ENCODE measurements at regions not wholly inside any gene's neighbourhood (a gene's known extent, or its start where the extent isn't known, plus 50 kb on each side); places are given as distances from the start of the nearest gene placed in this dataset.

DNA sequence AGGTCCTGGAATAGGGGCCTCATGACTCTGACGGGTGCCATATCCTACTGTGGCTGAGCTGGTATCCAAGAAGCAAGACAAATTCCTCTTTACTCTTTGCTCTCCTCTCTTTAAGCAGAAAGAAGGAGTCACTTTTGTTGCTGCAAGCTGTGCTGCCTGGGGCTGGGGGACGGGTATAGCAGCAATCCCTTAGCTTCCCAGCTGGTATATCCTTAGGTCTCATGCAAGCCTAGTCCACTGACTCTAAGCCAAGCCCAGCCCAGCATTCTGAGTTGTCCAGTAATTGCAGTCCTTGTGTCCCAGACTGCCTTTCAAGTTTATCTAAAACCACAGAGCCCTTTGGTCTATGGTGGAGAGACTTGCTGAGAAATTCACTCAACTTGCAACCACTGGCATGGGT lies 893.0 kb upstream of the PRR20A start:
- TF ChIP-seq, protein P1, sequence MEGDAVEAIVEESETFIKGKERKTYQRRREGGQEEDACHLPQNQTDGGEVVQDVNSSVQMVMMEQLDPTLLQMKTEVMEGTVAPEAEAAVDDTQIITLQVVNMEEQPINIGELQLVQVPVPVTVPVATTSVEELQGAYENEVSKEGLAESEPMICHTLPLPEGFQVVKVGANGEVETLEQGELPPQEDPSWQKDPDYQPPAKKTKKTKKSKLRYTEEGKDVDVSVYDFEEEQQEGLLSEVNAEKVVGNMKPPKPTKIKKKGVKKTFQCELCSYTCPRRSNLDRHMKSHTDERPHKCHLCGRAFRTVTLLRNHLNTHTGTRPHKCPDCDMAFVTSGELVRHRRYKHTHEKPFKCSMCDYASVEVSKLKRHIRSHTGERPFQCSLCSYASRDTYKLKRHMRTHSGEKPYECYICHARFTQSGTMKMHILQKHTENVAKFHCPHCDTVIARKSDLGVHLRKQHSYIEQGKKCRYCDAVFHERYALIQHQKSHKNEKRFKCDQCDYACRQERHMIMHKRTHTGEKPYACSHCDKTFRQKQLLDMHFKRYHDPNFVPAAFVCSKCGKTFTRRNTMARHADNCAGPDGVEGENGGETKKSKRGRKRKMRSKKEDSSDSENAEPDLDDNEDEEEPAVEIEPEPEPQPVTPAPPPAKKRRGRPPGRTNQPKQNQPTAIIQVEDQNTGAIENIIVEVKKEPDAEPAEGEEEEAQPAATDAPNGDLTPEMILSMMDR (conservative IDR thresholded peaks at IDR 0.05; ENCODE audit: control insufficient read depth, insufficient read depth, low read depth, low read length), result no peak
- no peak for DNase-seq (ENCODE audit: low read depth)

DNA sequence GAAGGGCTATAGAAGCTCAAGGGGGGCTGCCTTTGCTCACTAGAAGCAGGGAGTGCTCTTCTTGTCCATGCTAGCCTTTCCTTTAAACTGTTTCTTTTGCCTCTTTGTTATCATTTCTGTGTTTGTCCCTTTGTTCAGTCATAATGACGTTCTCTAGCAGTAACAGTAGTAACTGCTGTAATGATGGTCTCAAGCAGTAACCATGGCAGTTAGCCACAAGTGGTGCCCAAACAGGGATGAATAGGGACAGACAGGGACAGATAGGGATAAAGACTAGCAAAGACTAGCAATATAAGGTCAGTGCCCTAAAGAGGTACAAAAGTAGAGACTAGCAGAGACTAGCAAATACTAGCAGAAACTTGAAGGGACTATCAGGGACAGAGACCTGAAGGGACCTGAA lies 869.0 kb upstream of the PRR20A start:
- no peak for DNase-seq (ENCODE audit: low read depth)
- no peak overlapping the region for H3K4me3 ChIP-seq (ENCODE audit: control insufficient read depth, low read depth, low read length)
- TF ChIP-seq, protein P1 (conservative IDR thresholded peaks at IDR 0.05; ENCODE audit: control insufficient read depth, insufficient read depth, low read depth, low read length), result no peak

More for the DNA sequence above, 893.0 kb upstream of the PRR20A start:
- no peak overlapping the region for H3K4me3 ChIP-seq (ENCODE audit: control insufficient read depth, low read depth, low read length)

DNA sequence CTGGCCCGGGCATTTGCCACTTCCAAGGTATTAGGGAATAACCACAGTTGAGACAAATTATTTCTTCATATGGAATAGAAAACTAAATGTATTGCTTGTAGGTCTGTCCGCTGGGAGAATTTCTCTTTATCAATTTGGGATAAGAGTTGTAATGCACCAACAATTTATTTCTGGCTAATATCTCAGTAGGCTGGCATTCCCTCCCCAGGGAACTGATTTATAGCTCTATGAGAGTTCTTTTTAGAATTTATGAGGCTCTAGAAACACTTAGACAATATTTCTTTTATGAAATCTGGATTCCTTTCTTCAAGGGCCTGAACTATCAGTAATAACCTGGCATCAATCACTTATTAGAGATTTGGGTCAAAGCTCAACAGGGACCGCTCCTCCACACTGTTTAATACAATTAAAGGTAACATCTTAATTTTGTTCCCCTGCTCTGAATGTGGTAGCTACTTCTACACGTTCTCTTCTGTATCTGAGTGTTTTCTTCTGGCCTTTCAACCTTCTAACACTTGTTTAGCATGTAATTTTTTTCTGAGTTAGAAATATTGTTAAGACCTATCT lies 857.4 kb upstream of the PRR20A start:
- TF ChIP-seq, protein P1 (conservative IDR thresholded peaks at IDR 0.05; ENCODE audit: control insufficient read depth, insufficient read depth, low read depth, low read length), result no peak
- DNase-seq (ENCODE audit: low read depth), result no peak
- H3K4me3 ChIP-seq (ENCODE audit: control insufficient read depth, low read depth, low read length), result no peak overlapping the region

DNA sequence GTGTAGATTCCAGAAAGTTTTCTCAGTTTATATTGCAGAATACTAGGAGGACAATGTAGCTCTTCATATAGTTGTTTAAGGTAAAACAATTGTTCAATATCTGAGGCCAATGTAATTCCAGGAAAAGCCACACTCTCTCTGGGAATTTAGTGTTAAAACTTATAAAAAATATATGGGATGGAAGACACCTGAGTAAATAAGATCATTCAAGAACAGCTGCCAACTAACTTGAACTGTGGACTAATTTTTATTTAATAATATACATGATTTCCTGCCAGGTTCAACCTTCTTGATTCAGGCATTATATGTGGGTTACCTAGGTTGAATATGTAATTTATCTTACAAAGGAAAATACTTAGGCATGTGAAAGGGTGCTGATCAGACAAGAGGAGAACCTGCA lies 841.1 kb upstream of the PRR20A start:
- no peak overlapping the region for H3K4me3 ChIP-seq (ENCODE audit: control insufficient read depth, low read depth, low read length)
- TF ChIP-seq, protein P1 (conservative IDR thresholded peaks at IDR 0.05; ENCODE audit: control insufficient read depth, insufficient read depth, low read depth, low read length), result no peak
- DNase-seq (ENCODE audit: low read depth), result no peak

DNA sequence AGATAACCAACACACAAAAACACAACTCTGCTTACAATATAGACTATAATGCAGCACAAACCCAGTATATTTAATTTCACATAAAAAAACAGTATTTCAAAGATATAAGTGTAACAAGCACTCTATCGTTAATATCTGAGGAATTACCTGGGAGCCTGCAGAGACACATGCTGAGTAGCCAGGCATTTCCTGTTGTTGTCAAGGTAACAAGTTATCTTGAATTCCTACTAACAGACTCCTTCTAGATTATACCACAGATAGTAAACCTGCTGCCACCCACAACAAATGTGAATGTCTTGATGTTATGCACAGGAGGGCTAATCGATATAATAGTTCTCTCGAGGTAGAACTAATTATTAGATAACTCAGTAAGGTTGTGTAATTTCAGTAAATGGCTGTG lies 826.0 kb upstream of the PRR20A start:
- TF ChIP-seq, protein P1 (conservative IDR thresholded peaks at IDR 0.05; ENCODE audit: control insufficient read depth, insufficient read depth, low read depth, low read length), result no peak
- H3K4me3 ChIP-seq (ENCODE audit: control insufficient read depth, low read depth, low read length), result no peak overlapping the region
- DNase-seq (ENCODE audit: low read depth), result no peak

DNA sequence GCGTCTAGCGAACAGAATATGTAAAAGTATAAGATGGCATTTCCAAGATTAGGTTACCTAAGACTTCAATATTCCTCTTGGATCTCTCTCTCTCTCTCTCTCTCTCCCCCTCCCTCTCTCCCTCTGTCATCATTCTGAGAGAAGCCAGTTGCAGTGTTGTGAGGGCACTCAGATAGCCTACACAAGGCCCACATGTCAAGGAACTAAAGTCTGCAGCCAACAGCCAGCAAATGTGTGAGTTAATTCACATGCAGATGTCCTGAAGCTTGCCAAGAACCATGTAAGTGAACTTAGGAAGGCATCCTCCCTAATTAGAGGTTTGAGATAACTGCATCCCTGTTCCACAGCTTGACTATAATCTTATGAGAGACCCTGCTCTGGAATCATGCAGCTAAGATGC lies 822.9 kb upstream of the PRR20A start:
- H3K4me3 ChIP-seq (ENCODE audit: control insufficient read depth, low read depth, low read length), result no peak overlapping the region
- TF ChIP-seq, protein P1 (conservative IDR thresholded peaks at IDR 0.05; ENCODE audit: control insufficient read depth, insufficient read depth, low read depth, low read length), result no peak
- no peak for DNase-seq (ENCODE audit: low read depth)

DNA sequence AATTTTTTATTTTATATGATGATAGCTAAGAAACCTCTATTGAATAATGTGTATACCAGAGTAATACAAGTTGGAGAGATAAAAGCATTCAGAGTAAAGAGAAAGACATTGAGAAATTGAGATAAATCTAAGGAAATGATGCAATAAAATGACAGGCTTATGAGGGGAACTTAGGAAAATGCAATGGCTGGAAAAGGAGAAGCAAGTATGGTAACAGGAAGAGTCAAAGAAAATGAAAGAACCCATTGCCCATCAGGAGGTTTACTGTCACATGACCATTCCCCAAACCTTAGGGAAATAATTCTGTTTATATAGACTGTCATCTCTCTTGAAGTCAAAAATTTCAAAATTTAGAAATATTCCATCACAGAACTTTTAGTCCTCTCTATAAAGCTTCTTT lies 808.0 kb upstream of the PRR20A start:
- DNase-seq (ENCODE audit: low read depth), result no peak
- no peak overlapping the region for H3K4me3 ChIP-seq (ENCODE audit: control insufficient read depth, low read depth, low read length)
- TF ChIP-seq, protein P1 (conservative IDR thresholded peaks at IDR 0.05; ENCODE audit: control insufficient read depth, insufficient read depth, low read depth, low read length), result no peak

Measured in fibroblast of mammary gland (primary cell).